Keratinocyte (primary cell): ENCODE measurements at regions not wholly inside any gene's neighbourhood (a gene's known extent, or its start where the extent isn't known, plus 50 kb on each side); places are given as distances from the start of the nearest gene placed in this dataset.

Experiments used
- DNase-seq: peaks from one replicate; pipeline ENCODE4 v3.0.0-alpha.2; 2011; ENCODE audit warnings: low read depth, missing footprints, low spot score
- FAIRE-seq: peaks from 2 replicates; lab custom pipeline; 2011; peaks lifted over from hg19 to GRCh38; lab: Jason Lieb, UNC
- H2AFZ ChIP-seq: 2 replicates; pipeline ENCODE4 v1.6.0; 2012; ENCODE audit warnings: low read length, control low read depth, inconsistent platforms; ENCODE audit not compliant: control insufficient read depth
- H3K27ac ChIP-seq: 2 replicates; pipeline ENCODE4 v1.5.1; 2011; ENCODE audit warnings: low read length; ENCODE audit not compliant: control insufficient read depth, insufficient read depth
- H3K27me3 ChIP-seq: 3 replicates; pipeline ENCODE4 v1.6.0; 2011; ENCODE audit warnings: low read length; ENCODE audit not compliant: control insufficient read depth, insufficient read depth; ENCODE audit errors: extremely low read depth
- H3K36me3 ChIP-seq, 2 experiments: 2 replicates in 1 of 2; 3 replicates in 1 of 2; pipeline ENCODE4 v1.5.1; 2011; ENCODE audit warnings: low read length in 2 of 2, mild to moderate bottlenecking in 1 of 2; ENCODE audit not compliant: control insufficient read depth in 2 of 2, insufficient read depth in 2 of 2; ENCODE audit errors: extremely low read depth in 1 of 2
- H3K4me1 ChIP-seq: 3 replicates; pipeline ENCODE4 v1.5.1; 2011; ENCODE audit warnings: low read length; ENCODE audit not compliant: control insufficient read depth, insufficient read depth; ENCODE audit errors: extremely low read depth
- H3K4me2 ChIP-seq: 3 replicates; pipeline ENCODE4 v1.6.0; 2011; ENCODE audit warnings: low read depth, low read length; ENCODE audit not compliant: control insufficient read depth, insufficient read depth; ENCODE audit errors: extremely low read depth
- H3K4me3 ChIP-seq, 3 experiments: fragments of 200-600 bp in 1 of 3; sonication (generic) in 1 of 3; 2 replicates in 2 of 3; 3 replicates in 1 of 3; pipeline ENCODE4 v1.5.1; 2011 to 2016; ENCODE audit warnings: low read length in 3 of 3, mild to moderate bottlenecking in 3 of 3, control low read depth in 2 of 3, inconsistent platforms in 1 of 3, low read depth in 1 of 3, mixed read lengths in 1 of 3, mixed run types in 1 of 3, moderate library complexity in 1 of 3; ENCODE audit not compliant: control insufficient read depth in 2 of 3, insufficient read depth in 2 of 3; ENCODE audit errors: extremely low read depth in 1 of 3
- H3K79me2 ChIP-seq: 2 replicates; pipeline ENCODE4 v1.6.0; 2012; ENCODE audit warnings: low read length; ENCODE audit not compliant: control insufficient read depth, insufficient read depth
- H3K9ac ChIP-seq: 3 replicates; pipeline ENCODE4 v1.6.0; 2011; ENCODE audit warnings: low read length; ENCODE audit not compliant: control insufficient read depth, insufficient read depth; ENCODE audit errors: extremely low read depth
- H3K9me1 ChIP-seq: 3 replicates; pipeline ENCODE4 v1.6.0; 2011; ENCODE audit warnings: low read length; ENCODE audit not compliant: control insufficient read depth, insufficient read depth; ENCODE audit errors: extremely low read depth
- H3K9me3 ChIP-seq: 2 replicates; pipeline ENCODE4 v1.5.1; 2012; ENCODE audit warnings: low read depth, low read length; ENCODE audit not compliant: control insufficient read depth
- H4K20me1 ChIP-seq: 3 replicates; pipeline ENCODE4 v1.6.0; 2011; ENCODE audit warnings: low read length; ENCODE audit not compliant: control insufficient read depth, insufficient read depth; ENCODE audit errors: extremely low read depth
- EZH2 ChIP-seq: IDR thresholded peaks from one replicate; pipeline ENCODE4 v1.6.1; 2012; ENCODE audit warnings: inconsistent platforms, mild to moderate bottlenecking, low read length, moderate library complexity
- dilution Hi-C: fragments of 300-500 bp; cut with MboI; formaldehyde crosslinking; loops from one replicate; pipeline ENCODE4 v1.7.0; 2020; ENCODE audit warnings: low sequenced_read_pairs; ENCODE audit not compliant: extremely low pct_ligation_motif_present
- TF ChIP-seq, protein P1 (sequence below), 3 experiments: IDR thresholded peaks in 1 of 3; conservative IDR thresholded peaks in 1 of 3; optimal IDR thresholded peaks in 1 of 3; 2 replicates in 2 of 3; 3 replicates in 1 of 3; pipeline versions ENCODE3 to v1.5.1; 2011; ENCODE audit warnings: low read length in 3 of 3, mild to moderate bottlenecking in 3 of 3, moderate library complexity in 2 of 3, control low read depth in 1 of 3, inconsistent platforms in 1 of 3; ENCODE audit not compliant: insufficient read depth in 2 of 3; ENCODE audit errors: extremely low read depth in 1 of 3

DNA sequence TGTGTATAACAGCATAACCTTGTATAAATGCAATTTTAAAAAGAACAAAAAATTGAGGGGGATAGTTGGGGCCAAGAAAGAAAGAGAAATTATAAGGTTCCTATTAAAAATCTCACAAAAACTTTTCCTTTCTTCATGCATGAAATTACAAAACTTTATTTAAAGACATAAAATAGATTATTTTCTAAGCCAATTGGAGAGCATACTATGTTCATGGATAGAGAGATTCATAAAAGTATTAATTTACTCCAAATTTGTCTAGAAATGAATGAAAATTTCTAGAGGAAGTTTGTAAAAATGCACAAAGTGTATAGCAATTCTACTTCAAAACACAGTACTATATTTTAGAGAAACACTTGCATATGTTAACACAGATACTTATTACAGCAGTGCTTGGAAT is 200.4 kb downstream of the PCSK1 start:
- no peaks in the 10 kb centered on the region for H3K27me3 ChIP-seq
- H4K20me1 ChIP-seq, result no peaks in the 10 kb centered on the region
- H3K9me1 ChIP-seq, result no peaks in the 10 kb centered on the region
- no peak for FAIRE-seq
- H3K9me3 ChIP-seq, result no peaks in the 10 kb centered on the region
- no peak overlapping the region for H3K4me2 ChIP-seq
- no peak overlapping the region for H3K9ac ChIP-seq
- dilution Hi-C loops, result no loop called here
- no peak overlapping the region for H2AFZ ChIP-seq
- TF ChIP-seq, protein P1, sequence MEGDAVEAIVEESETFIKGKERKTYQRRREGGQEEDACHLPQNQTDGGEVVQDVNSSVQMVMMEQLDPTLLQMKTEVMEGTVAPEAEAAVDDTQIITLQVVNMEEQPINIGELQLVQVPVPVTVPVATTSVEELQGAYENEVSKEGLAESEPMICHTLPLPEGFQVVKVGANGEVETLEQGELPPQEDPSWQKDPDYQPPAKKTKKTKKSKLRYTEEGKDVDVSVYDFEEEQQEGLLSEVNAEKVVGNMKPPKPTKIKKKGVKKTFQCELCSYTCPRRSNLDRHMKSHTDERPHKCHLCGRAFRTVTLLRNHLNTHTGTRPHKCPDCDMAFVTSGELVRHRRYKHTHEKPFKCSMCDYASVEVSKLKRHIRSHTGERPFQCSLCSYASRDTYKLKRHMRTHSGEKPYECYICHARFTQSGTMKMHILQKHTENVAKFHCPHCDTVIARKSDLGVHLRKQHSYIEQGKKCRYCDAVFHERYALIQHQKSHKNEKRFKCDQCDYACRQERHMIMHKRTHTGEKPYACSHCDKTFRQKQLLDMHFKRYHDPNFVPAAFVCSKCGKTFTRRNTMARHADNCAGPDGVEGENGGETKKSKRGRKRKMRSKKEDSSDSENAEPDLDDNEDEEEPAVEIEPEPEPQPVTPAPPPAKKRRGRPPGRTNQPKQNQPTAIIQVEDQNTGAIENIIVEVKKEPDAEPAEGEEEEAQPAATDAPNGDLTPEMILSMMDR (optimal IDR thresholded peaks at IDR 0.05 in 1 of 3, IDR thresholded peaks at IDR 0.05 in 1 of 3, conservative IDR thresholded peaks at IDR 0.05 in 1 of 3; ENCODE audit: extremely low read depth in 1 of 3, insufficient read depth in 2 of 3, low read length in 3 of 3), result no peak
- no peak for TF ChIP-seq EZH2
- no peak overlapping the region for H3K4me3 ChIP-seq
- peaks cover 19% of the 10 kb centered on the region for H3K4me1 ChIP-seq
- no peak overlapping the region for H3K27ac ChIP-seq
- DNase-seq, result no peak
- H3K79me2 ChIP-seq, result no peaks in the 10 kb centered on the region
- peaks cover 0 to 1% of the 10 kb centered on the region in 2 experiments for H3K36me3 ChIP-seq

DNA sequence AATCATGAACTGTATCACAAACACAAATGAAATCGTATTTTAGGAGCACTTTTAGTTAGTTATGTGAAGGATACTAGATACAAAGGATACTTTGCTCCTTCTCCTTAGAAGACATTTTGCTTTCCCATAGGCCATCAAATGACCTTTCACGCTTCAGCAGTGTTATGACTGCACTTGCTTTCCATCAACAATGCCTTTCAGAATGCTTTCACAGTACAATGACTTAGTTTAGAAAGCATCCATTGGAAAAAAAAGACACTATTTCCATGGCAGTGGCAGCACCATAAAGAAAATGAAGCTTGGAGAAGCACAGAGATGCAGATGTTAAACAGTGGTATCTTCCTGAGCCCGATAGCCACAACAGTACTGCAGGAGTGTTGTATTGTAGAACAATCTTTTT is 203.9 kb downstream of the PCSK1 start:
- FAIRE-seq (peak; percentile 46), DNase-seq (no peak)
- peaks cover 30% of the 10 kb centered on the region for H3K4me1 ChIP-seq
- H3K27ac ChIP-seq, result peak overlapping the region; percentile 97
- H3K79me2 ChIP-seq, result no peaks in the 10 kb centered on the region
- H4K20me1 ChIP-seq, result no peaks in the 10 kb centered on the region
- no peak overlapping the region for H3K4me3 ChIP-seq
- H3K27me3 ChIP-seq, result no peaks in the 10 kb centered on the region
- H3K9me1 ChIP-seq, result no peaks in the 10 kb centered on the region
- TF ChIP-seq, protein P1 (optimal IDR thresholded peaks at IDR 0.05 in 1 of 3, IDR thresholded peaks at IDR 0.05 in 1 of 3, conservative IDR thresholded peaks at IDR 0.05 in 1 of 3; ENCODE audit: extremely low read depth in 1 of 3, insufficient read depth in 2 of 3, low read length in 3 of 3), result no peak
- no peak for TF ChIP-seq EZH2
- peak overlapping the region; percentile 24 for H3K4me2 ChIP-seq
- dilution Hi-C loops, result no loop called here
- no peak overlapping the region for H3K9ac ChIP-seq
- peaks cover 0 to 1% of the 10 kb centered on the region in 2 experiments for H3K36me3 ChIP-seq
- H3K9me3 ChIP-seq, result no peaks in the 10 kb centered on the region
- peak overlapping the region; percentile 38 for H2AFZ ChIP-seq
